Liver (tissue), 8 donors: ENCODE measurements at regions not wholly inside any gene's neighbourhood (a gene's known extent, or its start where the extent isn't known, plus 50 kb on each side); places are given as distances from the start of the nearest gene placed in this dataset.

Source experiments
- DNase-seq: peaks from one replicate; pipeline ENCODE4 v3.0.0-alpha.2; 2017; ENCODE audit warnings: low spot score
- H3K27ac ChIP-seq, 2 donors: one replicate each; pipeline ENCODE4 v1.7.0; 2013; ENCODE audit warnings: inconsistent platforms in 2 of 2, low read length in 2 of 2, control low read depth in 1 of 2, low read depth in 1 of 2, mild to moderate bottlenecking in 1 of 2
- H3K27me3 ChIP-seq, 4 donors: one replicate each; pipeline versions ENCODE4 v1.6.1 to v1.7.0; 2013; ENCODE audit warnings: low read length in 3 of 4, inconsistent platforms in 1 of 4, mild to moderate bottlenecking in 1 of 4, moderate library complexity in 1 of 4; ENCODE audit not compliant: control insufficient read depth in 4 of 4, insufficient read depth in 4 of 4
- H3K36me3 ChIP-seq, 4 donors: one replicate each; pipeline versions ENCODE4 v1.6.1 to v1.7.0; 2013; ENCODE audit warnings: low read length in 3 of 4, mild to moderate bottlenecking in 3 of 4, low read depth in 1 of 4, moderate library complexity in 1 of 4; ENCODE audit not compliant: control insufficient read depth in 4 of 4, insufficient read depth in 3 of 4
- H3K4me1 ChIP-seq, 4 donors: one replicate each; pipeline versions ENCODE4 v1.6.1 to v1.7.0; 2013; ENCODE audit warnings: low read length in 3 of 4, mild to moderate bottlenecking in 3 of 4, moderate library complexity in 1 of 4; ENCODE audit not compliant: control insufficient read depth in 4 of 4, insufficient read depth in 4 of 4
- H3K4me3 ChIP-seq, 3 donors: one replicate each; pipeline versions ENCODE4 v1.6.1 to v1.7.0; 2013; ENCODE audit warnings: low read length in 3 of 3, control low read depth in 1 of 3, low read depth in 1 of 3, mild to moderate bottlenecking in 1 of 3
- H3K9ac ChIP-seq, 2 donors: one replicate each; pipeline ENCODE4 v1.7.0; 2013; ENCODE audit warnings: low read length in 2 of 2, mild to moderate bottlenecking in 2 of 2, moderate library complexity in 2 of 2, control low read depth in 1 of 2, low read depth in 1 of 2
- H3K9me3 ChIP-seq, 4 donors: one replicate each; pipeline versions ENCODE4 v1.6.1 to v1.7.0; 2013; ENCODE audit warnings: low read length in 3 of 4; ENCODE audit not compliant: control insufficient read depth in 4 of 4
- ATF3 ChIP-seq: IDR thresholded peaks from 2 replicates; pipeline ENCODE4 v1.6.1; 2016; ENCODE audit warnings: antibody characterized with exemption
- CTCF ChIP-seq: fragments of 150-350 bp; IDR thresholded peaks from 2 replicates; pipeline ENCODE4 v1.5.1; 2017; ENCODE audit warnings: improper control_type of control experiment, low read depth, low read length; ENCODE audit not compliant: missing input control
- FOXA1 ChIP-seq: IDR thresholded peaks from 2 replicates; pipeline ENCODE4 v1.6.1; 2016; ENCODE audit warnings: antibody characterized with exemption
- FOXA2 ChIP-seq: IDR thresholded peaks from 2 replicates; pipeline ENCODE4 v1.6.1; 2016; ENCODE audit warnings: antibody characterized with exemption
- GABPA ChIP-seq, 2 donors: IDR thresholded peaks in 1 of 2; conservative IDR thresholded peaks in 1 of 2; 2 replicates each; pipeline ENCODE4 v1.6.1; 2016; ENCODE audit warnings: antibody characterized with exemption in 2 of 2, mild to moderate bottlenecking in 1 of 2, moderate library complexity in 1 of 2
- HNF4A ChIP-seq, 2 donors: conservative IDR thresholded peaks; 2 replicates each; pipeline ENCODE4 v1.6.1; 2016; ENCODE audit warnings: antibody characterized with exemption in 2 of 2, mild to moderate bottlenecking in 2 of 2
- HNF4G ChIP-seq: IDR thresholded peaks from 2 replicates; pipeline ENCODE4 v1.6.1; 2016; ENCODE audit warnings: antibody characterized with exemption
- JUND ChIP-seq, 2 donors: IDR thresholded peaks; 2 replicates each; pipeline ENCODE4 v1.6.1; 2016; ENCODE audit warnings: antibody characterized with exemption in 2 of 2
- MAX ChIP-seq: IDR thresholded peaks from 2 replicates; pipeline ENCODE4 v1.6.1; 2016; ENCODE audit warnings: antibody characterized with exemption
- NR2F2 ChIP-seq: IDR thresholded peaks from 2 replicates; pipeline ENCODE4 v1.6.1; 2016; ENCODE audit warnings: antibody characterized with exemption
- RAD21 ChIP-seq, 2 donors: IDR thresholded peaks; 2 replicates each; pipeline ENCODE4 v1.6.1; 2016; ENCODE audit warnings: antibody characterized with exemption in 2 of 2, mild to moderate bottlenecking in 2 of 2
- REST ChIP-seq: IDR thresholded peaks from 2 replicates; pipeline ENCODE4 v1.6.1; 2016; ENCODE audit warnings: antibody characterized with exemption, mild to moderate bottlenecking
- RXRA ChIP-seq, 2 donors: IDR thresholded peaks; 2 replicates each; pipeline ENCODE4 v1.6.1; 2017 to 2018; ENCODE audit warnings: antibody characterized with exemption in 2 of 2, mild to moderate bottlenecking in 1 of 2
- SP1 ChIP-seq: IDR thresholded peaks from 2 replicates; pipeline ENCODE4 v1.6.1; 2018; ENCODE audit warnings: antibody characterized with exemption, mild to moderate bottlenecking
- TAF1 ChIP-seq: conservative IDR thresholded peaks from 2 replicates; pipeline ENCODE4 v1.6.1; 2016; ENCODE audit warnings: antibody characterized with exemption, mild to moderate bottlenecking
- YY1 ChIP-seq: IDR thresholded peaks from 2 replicates; pipeline ENCODE4 v1.6.1; 2016; ENCODE audit warnings: antibody characterized with exemption, mild to moderate bottlenecking
- ZBTB33 ChIP-seq: IDR thresholded peaks from 2 replicates; pipeline ENCODE4 v1.6.1; 2016; ENCODE audit warnings: antibody characterized with exemption
- WGBS: extraction: QIAGEN DNeasy Blood & Tissue Kit; methylation state at CpG from one replicate; pipeline ENCODE4 v1.1.7; 2013; 5-methylcytosine and 5-hydroxymethylcytosine counted together
- donor health status: healthy.
- donor health status: healthy.
- donor health status: healthy.
- donor health status: healthy.
- donor health status: healthy.

GRCh38 chr2:133734716-133735495, 166.6 kb upstream of the NCKAP5 start:
- WGBS = 92% methylated on average over 3 of the region's 3 CpGs
- TF ChIP-seq SP1 = no peak
- TF ChIP-seq RXRA (IDR thresholded peaks at IDR 0.05) = no peak
- no peak for TF ChIP-seq ZBTB33
- no peak for TF ChIP-seq NR2F2
- no peak for TF ChIP-seq FOXA1
- no peak for TF ChIP-seq HNF4G
- no peak for TF ChIP-seq ATF3
- TF ChIP-seq HNF4A (conservative IDR thresholded peaks at IDR 0.05) = no peak
- TF ChIP-seq YY1 = no peak
- TF ChIP-seq FOXA2 = no peak
- no peak for TF ChIP-seq CTCF
- TF ChIP-seq MAX = no peak
- H3K4me3 ChIP-seq = no peak overlapping the region
- H3K36me3 ChIP-seq = no peaks in the 10 kb centered on the region
- H3K9ac ChIP-seq = no peak overlapping the region
- H3K9me3 ChIP-seq = peaks cover 0 to 2% (median 0%) of the 10 kb centered on the region in 4 donors
- H3K27me3 ChIP-seq = no peaks in the 10 kb centered on the region
- H3K4me1 ChIP-seq = no peaks in the 10 kb centered on the region
- no peak overlapping the region for H3K27ac ChIP-seq
- no peak for DNase-seq

GRCh38 chr2:133736674-133737073, 168.4 kb upstream of the NCKAP5 start:
- WGBS = 77% methylated on average over 4 of the region's 4 CpGs
- Histone ChIP-seq H3K27ac (no peak overlapping the region), H3K27me3 (no peaks in the 10 kb centered on the region), H3K9ac (no peak overlapping the region), H3K9me3 (peaks cover 0 to 2% (median 0%) of the 10 kb centered on the region in 4 donors), H3K4me1 (no peaks in the 10 kb centered on the region), H3K36me3 (no peaks in the 10 kb centered on the region), H3K4me3 (no peak overlapping the region)
- no peak for DNase-seq
- no peak for TF ChIP-seq REST
- no peak for TF ChIP-seq YY1
- TF ChIP-seq FOXA2 = no peak
- TF ChIP-seq HNF4G = no peak
- no peak for TF ChIP-seq RAD21 (IDR thresholded peaks at IDR 0.05)
- no peak for TF ChIP-seq ZBTB33
- TF ChIP-seq JUND (IDR thresholded peaks at IDR 0.05) = no peak
- no peak for TF ChIP-seq CTCF
- TF ChIP-seq ATF3 = no peak
- TF ChIP-seq TAF1 = no peak
- no peak for TF ChIP-seq FOXA1
- no peak for TF ChIP-seq GABPA (IDR thresholded peaks at IDR 0.05 in 1 of 2, conservative IDR thresholded peaks at IDR 0.05 in 1 of 2)
- no peak for TF ChIP-seq RXRA (IDR thresholded peaks at IDR 0.05)
- TF ChIP-seq MAX = no peak
- TF ChIP-seq HNF4A (conservative IDR thresholded peaks at IDR 0.05) = no peak
- no peak for TF ChIP-seq SP1
- no peak for TF ChIP-seq NR2F2
